Brain microvascular endothelial cell (primary cell): ENCODE measurements at regions not wholly inside any gene's neighbourhood (a gene's known extent, or its start where the extent isn't known, plus 50 kb on each side); places are given as distances from the start of the nearest gene placed in this dataset.
A peak's percentile ranks its signal among the peaks of the same experiment; 100 is the strongest.
"Not testable (repeated sequence)": the region's sequence is repeated elsewhere in the genome, so short reads cannot be mapped to it uniquely, and the experiment has no call there.

ENCODE experiments used
- DNase-seq: peaks from one replicate; pipeline ENCODE4 v3.0.0-alpha.2; 2020
- H3K27ac ChIP-seq: fragments of 250-450 bp; sonication (Bioruptor Pico); 2 replicates; pipeline ENCODE4 v1.5.1; 2020; ENCODE audit warnings: mild to moderate bottlenecking, moderate library complexity
- H3K27me3 ChIP-seq: fragments of 250-450 bp; sonication (Bioruptor Pico); replicated peaks from 2 replicates; pipeline ENCODE4 v1.5.1; 2020; ENCODE audit warnings: mild to moderate bottlenecking
- H3K36me3 ChIP-seq: fragments of 250-450 bp; sonication (Bioruptor Pico); replicated peaks from 2 replicates; pipeline ENCODE4 v1.5.1; 2020; ENCODE audit warnings: mild to moderate bottlenecking
- H3K4me3 ChIP-seq: 2 replicates; pipeline ENCODE4 v1.5.1; 2011; ENCODE audit warnings: low read depth, mild to moderate bottlenecking, control low read depth, low read length, moderate library complexity
- in situ Hi-C: cut with HindIII; loops from 2 replicates; pipeline ENCODE4 v1.10.0; 2017; ENCODE audit warnings: low sequenced_read_pairs, low pct_ligation_motif_present
- TF ChIP-seq, protein P1 (sequence below): IDR thresholded peaks from 2 replicates; pipeline ENCODE4 v1.5.1; 2011; ENCODE audit warnings: low read depth, mild to moderate bottlenecking, moderate library complexity, low read length, control low read depth, inconsistent platforms; ENCODE audit errors: missing control alignments

DNA sequence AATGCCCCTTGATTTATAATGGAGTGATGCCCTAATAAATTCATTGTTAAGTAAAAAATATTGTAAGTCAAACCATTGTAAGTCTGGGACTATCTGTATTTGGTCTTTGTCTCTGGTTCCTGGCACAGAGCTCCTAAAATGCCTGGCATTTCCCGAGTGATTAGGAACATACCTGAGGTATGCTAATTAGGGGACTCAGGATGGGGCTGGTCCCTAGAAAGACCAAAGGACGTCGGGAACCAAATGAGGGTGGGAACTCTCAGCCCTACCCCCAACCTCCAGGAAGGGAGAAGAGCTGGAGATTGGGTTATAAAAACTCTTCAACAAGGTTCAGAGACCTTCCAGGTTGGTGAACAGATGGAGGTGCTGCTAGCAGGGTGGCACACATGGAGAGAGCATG is 82.6 kb upstream of the ARG1 start:
- H3K27ac ChIP-seq, result no peak overlapping the region
- in situ Hi-C loops, result no loop called here
- DNase-seq, result no peak
- TF ChIP-seq, protein P1, sequence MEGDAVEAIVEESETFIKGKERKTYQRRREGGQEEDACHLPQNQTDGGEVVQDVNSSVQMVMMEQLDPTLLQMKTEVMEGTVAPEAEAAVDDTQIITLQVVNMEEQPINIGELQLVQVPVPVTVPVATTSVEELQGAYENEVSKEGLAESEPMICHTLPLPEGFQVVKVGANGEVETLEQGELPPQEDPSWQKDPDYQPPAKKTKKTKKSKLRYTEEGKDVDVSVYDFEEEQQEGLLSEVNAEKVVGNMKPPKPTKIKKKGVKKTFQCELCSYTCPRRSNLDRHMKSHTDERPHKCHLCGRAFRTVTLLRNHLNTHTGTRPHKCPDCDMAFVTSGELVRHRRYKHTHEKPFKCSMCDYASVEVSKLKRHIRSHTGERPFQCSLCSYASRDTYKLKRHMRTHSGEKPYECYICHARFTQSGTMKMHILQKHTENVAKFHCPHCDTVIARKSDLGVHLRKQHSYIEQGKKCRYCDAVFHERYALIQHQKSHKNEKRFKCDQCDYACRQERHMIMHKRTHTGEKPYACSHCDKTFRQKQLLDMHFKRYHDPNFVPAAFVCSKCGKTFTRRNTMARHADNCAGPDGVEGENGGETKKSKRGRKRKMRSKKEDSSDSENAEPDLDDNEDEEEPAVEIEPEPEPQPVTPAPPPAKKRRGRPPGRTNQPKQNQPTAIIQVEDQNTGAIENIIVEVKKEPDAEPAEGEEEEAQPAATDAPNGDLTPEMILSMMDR, result no peak
- H3K36me3 ChIP-seq, result no peaks in the 10 kb centered on the region
- H3K4me3 ChIP-seq, result no peak overlapping the region
- no peaks in the 10 kb centered on the region for H3K27me3 ChIP-seq

DNA sequence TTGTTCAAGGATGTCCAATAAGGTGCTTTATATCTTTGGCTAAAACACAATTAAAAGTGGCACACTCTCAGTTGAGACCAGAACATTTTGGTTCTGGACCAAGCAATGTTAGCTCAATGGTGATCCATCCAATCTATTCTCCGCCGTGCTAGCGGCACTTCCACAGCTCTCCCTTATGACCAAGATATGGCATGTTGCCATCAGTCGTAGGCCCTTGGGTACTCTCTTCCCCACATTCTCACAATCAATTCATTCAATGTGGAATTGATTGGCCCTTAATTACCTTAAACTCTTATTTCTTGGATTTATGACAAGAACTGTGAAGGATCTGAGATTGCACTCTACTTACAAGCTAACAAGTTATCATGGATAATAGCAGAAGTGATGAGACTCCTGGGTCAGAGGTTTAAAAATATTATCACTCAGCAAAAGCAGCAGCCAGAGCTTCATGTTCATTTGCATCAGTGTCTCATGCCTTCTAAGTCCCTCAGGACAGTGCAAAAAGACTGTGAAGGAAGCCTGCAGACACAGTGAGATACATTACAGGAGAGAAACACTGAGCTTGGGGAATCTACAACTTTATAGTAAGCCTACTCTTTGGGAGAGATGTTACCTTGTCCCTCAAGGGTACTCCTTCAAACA is 80.0 kb upstream of the ARG1 start:
- TF ChIP-seq, protein P1, result no peak
- in situ Hi-C loops, result no loop called here

DNA sequence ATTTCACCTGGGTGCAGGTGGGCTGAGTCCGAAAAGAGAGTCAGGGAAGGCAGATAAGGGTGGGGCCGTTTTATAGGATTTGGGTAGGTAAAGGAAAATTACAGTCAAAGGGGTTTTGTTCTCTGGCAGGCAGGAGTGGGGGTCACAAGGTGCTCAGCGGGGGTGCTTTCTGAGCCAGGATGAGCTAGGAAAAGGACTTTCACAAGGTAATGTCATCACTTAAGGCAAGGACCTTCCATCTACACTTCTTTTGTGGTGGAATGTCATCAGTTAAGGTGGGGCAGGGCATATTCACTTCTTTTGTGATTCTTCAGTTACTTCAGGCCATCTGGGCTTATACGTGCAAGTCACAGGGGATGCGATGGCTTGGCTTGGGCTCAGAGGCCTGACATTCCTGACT is 68.6 kb upstream of the ARG1 start:
- H3K4me3 ChIP-seq, H3K27me3 ChIP-seq, H3K36me3 ChIP-seq, DNase-seq, in situ Hi-C loops, H3K27ac ChIP-seq: not testable (repeated sequence)

More for the DNA sequence above, 80.0 kb upstream of the ARG1 start:
- no peak for DNase-seq
- Histone ChIP-seq H3K36me3 (no peaks in the 10 kb centered on the region), H3K27me3 (no peaks in the 10 kb centered on the region), H3K27ac (no peak overlapping the region), H3K4me3 (no peak overlapping the region)

DNA sequence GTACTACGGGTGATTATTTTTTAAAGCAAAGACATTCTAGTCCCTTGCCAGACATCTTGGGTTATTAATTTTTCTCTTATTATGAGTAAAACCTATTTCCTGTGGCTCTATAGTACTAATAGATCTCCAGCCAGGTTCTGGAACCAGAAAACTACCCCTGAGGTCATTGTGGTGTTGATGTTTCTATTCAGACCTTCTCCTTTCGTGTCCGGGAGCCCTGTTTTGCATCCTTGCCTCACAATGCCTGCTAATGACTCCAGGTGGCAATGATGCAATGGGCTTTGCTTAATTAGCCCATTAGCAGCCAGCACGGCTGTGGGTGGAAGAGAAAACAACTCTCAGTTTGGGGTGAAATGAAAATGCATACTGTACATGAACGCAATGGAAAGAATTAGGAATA is 62.9 kb upstream of the ARG1 start:
- in situ Hi-C loops, result no loop called here
- no peak overlapping the region for H3K4me3 ChIP-seq
- TF ChIP-seq, protein P1, result no peak
- no peak overlapping the region for H3K27ac ChIP-seq
- no peaks in the 10 kb centered on the region for H3K36me3 ChIP-seq
- no peak for DNase-seq
- H3K27me3 ChIP-seq, result no peaks in the 10 kb centered on the region

DNA sequence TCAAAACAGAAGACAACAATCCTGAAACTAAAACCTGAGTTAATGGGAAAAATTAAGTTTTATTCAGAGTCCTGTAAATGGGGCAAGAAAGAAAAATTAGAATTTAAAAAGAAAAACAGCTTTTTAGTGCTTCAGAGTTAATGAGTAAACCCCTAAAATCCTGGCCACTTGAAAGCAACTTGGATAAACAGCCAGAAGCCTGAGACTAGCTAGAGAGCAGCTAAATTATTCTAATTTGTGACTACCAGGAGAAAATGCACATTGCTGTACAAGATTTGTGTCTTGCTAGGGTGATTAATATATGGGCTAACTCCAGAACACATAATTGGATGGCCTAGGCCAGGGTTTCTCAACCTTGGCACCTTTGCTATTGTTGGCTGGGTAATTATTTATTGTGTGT is 62.4 kb upstream of the ARG1 start:
- TF ChIP-seq, protein P1, result no peak
- Histone ChIP-seq H3K36me3 (no peaks in the 10 kb centered on the region), H3K27me3 (no peaks in the 10 kb centered on the region), H3K27ac (no peak overlapping the region), H3K4me3 (no peak overlapping the region)
- in situ Hi-C loops, result no loop called here
- DNase-seq, result no peak

DNA sequence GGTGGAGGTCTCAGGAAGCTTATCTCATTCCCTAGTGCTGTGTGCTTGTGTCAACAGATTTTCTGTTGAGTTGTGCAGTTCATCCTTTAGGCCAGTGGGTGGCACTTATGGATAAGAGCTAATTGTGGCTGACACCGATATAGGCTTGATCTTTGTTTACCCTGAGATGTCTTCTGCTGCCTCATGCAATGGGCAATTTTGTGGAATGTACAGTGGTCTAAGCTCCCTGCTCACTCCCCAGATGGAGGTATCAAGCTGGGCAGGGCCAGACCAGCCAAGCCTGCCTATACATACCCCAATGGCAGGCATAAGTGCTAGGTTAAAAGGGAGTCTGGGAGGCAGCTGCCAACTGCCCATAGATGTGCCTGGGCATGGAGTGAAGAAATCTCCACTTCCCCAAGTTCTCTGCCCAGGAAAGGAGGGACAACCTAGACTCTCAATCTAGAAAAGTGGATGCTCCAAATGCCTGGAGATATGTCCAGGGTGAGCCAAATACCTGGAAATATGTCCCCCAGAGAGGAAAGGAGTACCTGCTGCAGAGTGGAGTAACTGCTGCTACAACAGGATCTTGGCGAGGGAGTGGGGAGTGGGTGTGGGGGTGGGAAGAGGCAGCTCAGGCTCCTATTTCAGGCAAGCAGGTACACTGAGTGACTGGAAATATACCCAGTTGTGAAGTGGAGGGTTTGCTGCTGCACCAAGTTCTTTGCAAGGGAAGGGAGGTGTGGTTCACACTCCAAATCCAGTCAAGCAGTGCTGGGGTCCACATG is 53.2 kb upstream of the ARG1 start:
- Histone ChIP-seq H3K36me3 (no peaks in the 10 kb centered on the region), H3K27ac (no peak overlapping the region), H3K4me3 (no peak overlapping the region), H3K27me3 (no peaks in the 10 kb centered on the region)
- DNase-seq, result peak; percentile 40
- TF ChIP-seq, protein P1, result peak; percentile 79
- in situ Hi-C loops, result no loop called here
